GM10248 (cell line): ENCODE measurements at regions not wholly inside any gene's neighbourhood (a gene's known extent, or its start where the extent isn't known, plus 50 kb on each side); places are given as distances from the start of the nearest gene placed in this dataset.

ENCODE experiments used
- CTCF ChIA-PET: fragments of 300-600 bp; sonication (Branson Sonifier 250); formaldehyde crosslinking; extraction: SDS; loops from one replicate; lab custom pipeline; 2021; ENCODE audit warnings: antibody characterized with exemption; lab: Yijun Ruan, JAX
- POLR2A ChIA-PET: fragments of 350-650 bp; sonication (Branson Sonifier 250); formaldehyde crosslinking; extraction: SDS; loops from one replicate; lab custom pipeline; 2020; ENCODE audit warnings: antibody characterized with exemption; lab: Yijun Ruan, JAX
- DNase-seq: peaks from one replicate; pipeline ENCODE4 v3.0.0; 2012; ENCODE audit errors: extremely low spot score
- CTCF ChIP-seq: IDR thresholded peaks from 2 replicates; pipeline ENCODE4 v1.5.1; 2012; ENCODE audit warnings: mild to moderate bottlenecking, low read depth; ENCODE audit errors: extremely low read depth, missing control alignments, control extremely low read depth

GRCh38 chr7:88664630-88665233 is 94.8 kb upstream of the ZNF804B start:
- POLR2A ChIA-PET: no interaction called here
- no peak for DNase-seq
- CTCF ChIA-PET: interaction anchor here (1.3 kb wide), 1 partner anchor 29 kb away, joined by 3 read pairs; no protein-coding TSS in a partner anchor
- TF ChIP-seq CTCF: no peak

- TF ChIP-seq CTCF: no peak
- ChIA-PET POLR2A (no interaction called here), CTCF (no interaction called here)
- DNase-seq: no peak
Observed at GRCh38 chr7:88661921-88662320, 97.6 kb upstream of the ZNF804B start.

GRCh38 chr7:88647825-88648224 is 111.7 kb upstream of the ZNF804B start:
- POLR2A ChIA-PET: no interaction called here
- TF ChIP-seq CTCF: no peak
- DNase-seq: no peak
- CTCF ChIA-PET: interaction anchor here (1.5 kb wide), 1 partner anchor 13 kb away, joined by 3 read pairs; no protein-coding TSS in a partner anchor

GRCh38 chr7:88638583-88638982 is 120.9 kb upstream of the ZNF804B start:
- CTCF ChIA-PET: no interaction called here
- DNase-seq: no peak
- no peak for TF ChIP-seq CTCF
- POLR2A ChIA-PET: no interaction called here

- CTCF ChIA-PET: interaction anchor here (0.9 kb wide), 1 partner anchor 21 kb away, joined by 3 read pairs; no protein-coding TSS in a partner anchor
- no peak for TF ChIP-seq CTCF
- POLR2A ChIA-PET: no interaction called here
- no peak for DNase-seq
Observed at GRCh38 chr7:88637795-88638194, 121.7 kb upstream of the ZNF804B start.

- ChIA-PET POLR2A (no interaction called here), CTCF (interaction anchor here (1.0 kb wide), 1 partner anchor 30 kb away, joined by 3 read pairs; no protein-coding TSS in a partner anchor)
- TF ChIP-seq CTCF: no peak
- DNase-seq: no peak
Observed at GRCh38 chr7:88635149-88635548, 124.4 kb upstream of the ZNF804B start.
